H1 (cell line): ENCODE measurements at regions not wholly inside any gene's neighbourhood (a gene's known extent, or its start where the extent isn't known, plus 50 kb on each side); places are given as distances from the start of the nearest gene placed in this dataset.

Source experiments
- CTCF ChIA-PET: fragments of 300-600 bp; sonication (Branson Sonifier 250); formaldehyde crosslinking; loops from one replicate; lab custom pipeline; 2021; ENCODE audit not compliant: partially characterized antibody; lab: Charles Lee
- POLR2A ChIA-PET: fragments of 300-600 bp; sonication (Branson Sonifier 250); formaldehyde crosslinking; loops from one replicate; lab custom pipeline; 2021; ENCODE audit warnings: inconsistent platforms; ENCODE audit not compliant: partially characterized antibody; lab: Charles Lee
- DNase-seq, 2 experiments: peaks; one replicate each; pipeline versions ENCODE4 v3.0.0 to v3.0.0-alpha.2; 2010 to 2022; ENCODE audit warnings: low spot score in 2 of 2, low read depth in 1 of 2, mixed read lengths in 1 of 2
- FAIRE-seq: peaks from 2 replicates; lab custom pipeline; 2011; peaks lifted over from hg19 to GRCh38; lab: Jason Lieb, UNC
- H2AFZ ChIP-seq: 2 replicates; pipeline ENCODE4 v1.8.1; 2012; ENCODE audit warnings: low read length, inconsistent platforms
- H2AK5ac ChIP-seq: 2 replicates; pipeline ENCODE4 v1.6.1; 2013; ENCODE audit warnings: low read depth, low read length
- H2BK120ac ChIP-seq: replicated peaks from 2 replicates; pipeline ENCODE3; 2013; ENCODE audit warnings: low read depth, low read length, inconsistent platforms
- H2BK12ac ChIP-seq: 2 replicates; pipeline ENCODE4 v1.6.1; 2013; ENCODE audit warnings: low read depth, low read length
- H2BK15ac ChIP-seq: 2 replicates; pipeline ENCODE4 v1.6.1; 2013; ENCODE audit warnings: low read length
- H2BK20ac ChIP-seq: 2 replicates; pipeline ENCODE4 v1.6.1; 2013; ENCODE audit warnings: low read length
- H2BK5ac ChIP-seq: 2 replicates; pipeline ENCODE4 v1.6.1; 2013; ENCODE audit warnings: low read depth, low read length
- H3K14ac ChIP-seq: 2 replicates; pipeline ENCODE4 v1.6.1; 2013; ENCODE audit warnings: inconsistent platforms; ENCODE audit not compliant: insufficient read length
- H3K18ac ChIP-seq: 2 replicates; pipeline ENCODE4 v1.6.1; 2013; ENCODE audit warnings: low read length; ENCODE audit errors: extremely low read depth
- H3K23ac ChIP-seq: 2 replicates; pipeline ENCODE4 v1.6.1; 2013; ENCODE audit warnings: inconsistent platforms; ENCODE audit not compliant: insufficient read length
- H3K23me2 ChIP-seq: 2 replicates; pipeline ENCODE4 v1.6.1; 2013; ENCODE audit warnings: low read depth, low read length
- H3K27ac ChIP-seq: 2 replicates; pipeline ENCODE4 v1.6.1; 2011; ENCODE audit warnings: low read depth, low read length, inconsistent platforms
- H3K27me3 ChIP-seq, 4 experiments: replicated peaks in 1 of 4; 1 replicate in 1 of 4; 2 replicates in 3 of 4; pipeline versions ENCODE4 v1.6.1 to v1.8.1; 2011 to 2013; ENCODE audit warnings: low read length in 3 of 4, mild to moderate bottlenecking in 3 of 4, inconsistent platforms in 2 of 4, mixed read lengths in 2 of 4, moderate library complexity in 1 of 4; ENCODE audit not compliant: control insufficient read depth in 3 of 4, insufficient read depth in 3 of 4; ENCODE audit errors: extremely low read depth in 1 of 4
- H3K36me3 ChIP-seq, 4 experiments: 2 replicates each; pipeline versions ENCODE4 v1.6.1 to v1.8.1; 2011 to 2013; ENCODE audit warnings: mild to moderate bottlenecking in 4 of 4, low read length in 3 of 4, moderate library complexity in 2 of 4, control low read depth in 1 of 4, inconsistent platforms in 1 of 4; ENCODE audit not compliant: insufficient read depth in 4 of 4, control insufficient read depth in 2 of 4
- H3K4ac ChIP-seq: replicated peaks from 2 replicates; pipeline ENCODE3; 2013; ENCODE audit warnings: low read length, low read depth, mixed read lengths, inconsistent platforms; ENCODE audit not compliant: insufficient read length
- H3K4me1 ChIP-seq, 4 experiments: replicated peaks in 1 of 4; 1 replicate in 1 of 4; 2 replicates in 3 of 4; pipeline versions ENCODE4 v1.6.1 to v1.8.1; 2011 to 2013; ENCODE audit warnings: low read length in 3 of 4, inconsistent platforms in 2 of 4, mixed read lengths in 1 of 4; ENCODE audit not compliant: insufficient read depth in 4 of 4, control insufficient read depth in 3 of 4
- H3K4me2 ChIP-seq, 2 experiments: 2 replicates each; pipeline versions ENCODE4 v1.6.1 to v1.8.1; 2011 to 2013; ENCODE audit warnings: low read depth in 2 of 2, low read length in 2 of 2, control low read depth in 1 of 2, inconsistent platforms in 1 of 2, mild to moderate bottlenecking in 1 of 2; ENCODE audit not compliant: insufficient read depth in 1 of 2
- H3K4me3 ChIP-seq, 4 experiments: fragments of 200-600, 300-600 bp in 1 of 4; sonication (generic), shearing (Covaris generic), sonication (Bioruptor Twin) in 1 of 4; 2 replicates each; pipeline versions ENCODE4 v1.5.1 to v1.8.1; 2011 to 2016; ENCODE audit warnings: low read length in 4 of 4, low read depth in 3 of 4, control low read depth in 2 of 4, inconsistent platforms in 2 of 4, mild to moderate bottlenecking in 2 of 4, mixed read lengths in 1 of 4, moderate library complexity in 1 of 4; ENCODE audit not compliant: insufficient read depth in 2 of 4; ENCODE audit errors: extremely low read depth in 1 of 4
- H3K56ac ChIP-seq: replicated peaks from 2 replicates; pipeline ENCODE3; 2013; ENCODE audit warnings: low read depth, mild to moderate bottlenecking, mixed read lengths, low read length, inconsistent platforms; ENCODE audit not compliant: insufficient read length
- H3K79me1 ChIP-seq: 2 replicates; pipeline ENCODE4 v1.6.1; 2013; ENCODE audit warnings: low read depth, low read length, control low read depth
- H3K79me2 ChIP-seq, 2 experiments: 2 replicates each; pipeline versions ENCODE4 v1.6.1 to v1.8.1; 2012 to 2013; ENCODE audit warnings: low read length in 2 of 2, mild to moderate bottlenecking in 2 of 2, inconsistent platforms in 1 of 2; ENCODE audit not compliant: insufficient read depth in 2 of 2, control insufficient read depth in 1 of 2
- H3K9ac ChIP-seq, 4 experiments: replicated peaks in 1 of 4; 1 replicate in 1 of 4; 2 replicates in 3 of 4; pipeline versions ENCODE4 v1.6.1 to v1.8.1; 2011 to 2013; ENCODE audit warnings: low read depth in 3 of 4, low read length in 3 of 4, control low read depth in 2 of 4, mild to moderate bottlenecking in 2 of 4, moderate library complexity in 2 of 4, inconsistent platforms in 1 of 4; ENCODE audit errors: extremely low read depth in 1 of 4
- H3K9me3 ChIP-seq, 2 experiments: 2 replicates each; pipeline versions ENCODE4 v1.6.1 to v1.8.1; 2012 to 2013; ENCODE audit warnings: mild to moderate bottlenecking in 2 of 2, moderate library complexity in 2 of 2, control low read depth in 1 of 2, inconsistent platforms in 1 of 2, low read depth in 1 of 2, low read length in 1 of 2, mixed read lengths in 1 of 2; ENCODE audit not compliant: insufficient read depth in 2 of 2
- H4K20me1 ChIP-seq, 2 experiments: replicated peaks in 1 of 2; 2 replicates each; pipeline versions ENCODE3 to v1.8.1; 2011 to 2013; ENCODE audit warnings: inconsistent platforms in 2 of 2, low read length in 2 of 2, mild to moderate bottlenecking in 1 of 2; ENCODE audit not compliant: insufficient read depth in 2 of 2, control insufficient read depth in 1 of 2
- H4K5ac ChIP-seq: 2 replicates; pipeline ENCODE4 v1.6.1; 2013; ENCODE audit warnings: low read length, low read depth, mixed read lengths, inconsistent platforms; ENCODE audit not compliant: insufficient read length
- H4K8ac ChIP-seq: 2 replicates; pipeline ENCODE4 v1.8.0; 2013; ENCODE audit warnings: mild to moderate bottlenecking, moderate library complexity, low read length, inconsistent platforms; ENCODE audit not compliant: insufficient read depth; ENCODE audit errors: extremely low read depth
- H4K91ac ChIP-seq: replicated peaks from 2 replicates; pipeline ENCODE3; 2013; ENCODE audit warnings: low read length, mixed read lengths, inconsistent platforms; ENCODE audit not compliant: insufficient read length
- BCL11A ChIP-seq, 2 experiments: IDR thresholded peaks; one replicate each; pipeline ENCODE4 v1.6.1; 2011; ENCODE audit warnings: low read depth in 2 of 2, low read length in 2 of 2, mild to moderate bottlenecking in 2 of 2
- SIN3A ChIP-seq, 2 experiments: IDR thresholded peaks in 1 of 2; conservative IDR thresholded peaks in 1 of 2; 2 replicates each; pipeline ENCODE4 v1.6.1; 2011 to 2012; ENCODE audit warnings: low read length in 2 of 2, improper control_type of control experiment in 1 of 2, low read depth in 1 of 2, mild to moderate bottlenecking in 1 of 2
- WGBS, 2 experiments: shearing (Covaris generic) in 1 of 2; methylation state at CpG; one replicate each; pipeline versions ENCODE4 v1.1.6 to v1.1.7; 2013 to 2015; ENCODE audit warnings: low lambda C conversion rate in 2 of 2, mixed read lengths in 2 of 2, inconsistent platforms in 1 of 2, low coverage in 1 of 2, missing lambda C conversion rate in 1 of 2; ENCODE audit not compliant: insufficient replicate concordance in 2 of 2, insufficient coverage in 1 of 2, insufficient read length in 1 of 2; ENCODE audit errors: extremely low coverage in 1 of 2, missing lambda C conversion rate in 1 of 2; 5-methylcytosine and 5-hydroxymethylcytosine counted together

DNA sequence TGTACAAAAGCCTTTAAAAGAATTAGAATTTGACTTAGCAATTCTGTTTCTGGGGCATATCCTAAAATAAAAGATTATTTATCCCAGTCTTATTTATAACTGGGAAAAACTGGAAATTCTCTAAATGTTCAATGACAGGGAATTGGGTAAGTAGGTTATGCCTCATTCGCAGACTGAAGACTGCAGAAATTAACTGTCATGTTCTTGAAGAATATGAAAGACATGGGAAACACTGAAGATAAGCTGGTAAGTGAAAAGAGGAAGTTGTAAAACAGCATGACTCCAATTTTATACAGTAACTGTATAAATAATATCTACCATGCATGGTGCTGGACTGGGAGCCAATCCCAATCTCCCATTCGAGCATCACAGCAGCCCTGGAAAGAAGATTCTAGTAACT lies 50.6 kb upstream of the SLC2A1 start:
- ChIA-PET CTCF (interaction anchor here (1.2 kb wide), 1 partner anchor 85 kb away, joined by 4 read pairs; no protein-coding TSS in a partner anchor), POLR2A (interaction anchor here (0.8 to 7.6 kb wide), 22 partner anchors 8 to 1023 kb away, joined by 3 to 140 read pairs (median 6); partner anchors contain the start of genes SLC2A1 and SLC6A9)
- H3K9ac ChIP-seq, result no peak overlapping the region

More for the DNA sequence above, 50.6 kb upstream of the SLC2A1 start:
- Histone ChIP-seq H2BK5ac (peak overlapping the region; percentile 89; the same call in 1 of the 2 replicates), H2AK5ac (no peak overlapping the region), H3K36me3 (no peaks in the 10 kb centered on the region), H3K79me2 (no peaks in the 10 kb centered on the region), H4K91ac (peak overlapping the region; percentile 92), H4K8ac (no peak overlapping the region), H3K23me2 (no peaks in the 10 kb centered on the region; the same call in 1 of the 2 replicates), H3K9me3 (no peaks in the 10 kb centered on the region), H3K4me3 (peak overlapping the region in 1 of 4 experiments; percentile 36; a peak in 1 of 8 replicates), H3K23ac (no peak overlapping the region), H3K4me2 (peak overlapping the region; percentile 27 to 55; a peak in 2 of 4 replicates), H4K5ac (peak overlapping the region; percentile 42), H3K18ac (no peak overlapping the region; the same call in 1 of the 2 replicates), H3K27me3 (no peaks in the 10 kb centered on the region), H2BK120ac (peak overlapping the region; percentile 99), H3K4me1 (peaks cover 21 to 41% (median 28%) of the 10 kb centered on the region in 4 experiments), H2BK15ac (no peak overlapping the region), H3K4ac (peak overlapping the region; percentile 88), H2BK12ac (peak overlapping the region; percentile 72), H3K27ac (no peak overlapping the region), H2BK20ac (0 out of 2 replicates have a peak overlapping the region, but pooled peaks have one; percentile 88), H2AFZ (no peak overlapping the region), H3K79me1 (no peaks in the 10 kb centered on the region), H3K56ac (no peak overlapping the region), H4K20me1 (no peaks in the 10 kb centered on the region), H3K14ac (no peak overlapping the region)
- DNase-seq (no peak), FAIRE-seq (no peak)
- 77% methylated on average over 2 of the region's 2 CpGs; no CpG with 5 or more reads in 1 of the 2 experiments for WGBS, 2 experiments
- no peak for TF ChIP-seq BCL11A (IDR thresholded peaks at IDR 0.05; ENCODE audit: low read depth in 2 of 2, low read length in 2 of 2)
- no peak for TF ChIP-seq SIN3A (conservative IDR thresholded peaks at IDR 0.05 in 1 of 2, IDR thresholded peaks at IDR 0.05 in 1 of 2; ENCODE audit: low read depth in 1 of 2, low read length in 2 of 2)
